HG03175 (cell line): ENCODE measurements at regions not wholly inside any gene's neighbourhood (a gene's known extent, or its start where the extent isn't known, plus 50 kb on each side); places are given as distances from the start of the nearest gene placed in this dataset.
"Not testable (repeated sequence)": the region's sequence is repeated elsewhere in the genome, so short reads cannot be mapped to it uniquely, and the experiment has no call there.

Experiments
- ATAC-seq: cut with Tn5 transposase; IDR thresholded peaks from one replicate; pipeline ENCODE4 v1.9.1; 2021; ENCODE audit warnings: mild to moderate bottlenecking, moderate library complexity; ENCODE audit not compliant: unreplicated experiment

GRCh38 chr5:117679046-117679445 is 1104.4 kb upstream of the SEMA6A start:
- ATAC-seq: no peak

GRCh38 chr5:117675646-117676045 is 1101.0 kb upstream of the SEMA6A start:
- no peak for ATAC-seq

GRCh38 chr5:117671551-117671950 is 1096.9 kb upstream of the SEMA6A start:
- no peak for ATAC-seq

- ATAC-seq: no peak
These were observed 1092.5 kb upstream of the SEMA6A start for GRCh38 chr5:117667105-117667504.

GRCh38 chr5:117665121-117665520 is 1090.5 kb upstream of the SEMA6A start:
- no peak for ATAC-seq

- no peak for ATAC-seq
These were observed 1087.7 kb upstream of the SEMA6A start for GRCh38 chr5:117662361-117662760.

GRCh38 chr5:117657541-117657940 is 1082.9 kb upstream of the SEMA6A start:
- ATAC-seq: no peak

GRCh38 chr5:117652958-117653280 is 1078.3 kb upstream of the SEMA6A start:
- ATAC-seq: no peak

- no peak for ATAC-seq
These were observed 1077.7 kb upstream of the SEMA6A start for GRCh38 chr5:117652036-117652957.

- ATAC-seq: no peak
These were observed 1075.2 kb upstream of the SEMA6A start for GRCh38 chr5:117649821-117650220.

GRCh38 chr5:117645400-117645799 is 1070.8 kb upstream of the SEMA6A start:
- ATAC-seq: no peak

- ATAC-seq: no peak
These were observed 1064.0 kb upstream of the SEMA6A start for GRCh38 chr5:117638581-117638980.

- ATAC-seq: no peak
These were observed 1058.5 kb upstream of the SEMA6A start for GRCh38 chr5:117633093-117633492.

GRCh38 chr5:117624201-117624600 is 1049.6 kb upstream of the SEMA6A start:
- no peak for ATAC-seq

GRCh38 chr5:117623042-117623805 is 1048.6 kb upstream of the SEMA6A start:
- no peak for ATAC-seq

- no peak for ATAC-seq
These were observed 1047.3 kb upstream of the SEMA6A start for GRCh38 chr5:117621921-117622320.

- ATAC-seq: no peak
These were observed 1040.6 kb upstream of the SEMA6A start for GRCh38 chr5:117615226-117615625.

GRCh38 chr5:117614408-117614807 is 1039.8 kb upstream of the SEMA6A start:
- no peak for ATAC-seq

GRCh38 chr5:117604845-117605244 is 1030.2 kb upstream of the SEMA6A start:
- ATAC-seq: no peak

- not testable (repeated sequence) for ATAC-seq
These were observed 1025.2 kb upstream of the SEMA6A start for GRCh38 chr5:117599811-117600210.

- ATAC-seq: no peak
These were observed 1019.5 kb upstream of the SEMA6A start for GRCh38 chr5:117594166-117594565.

- ATAC-seq: peak; percentile 81
These were observed 1016.3 kb upstream of the SEMA6A start for GRCh38 chr5:117590944-117591343.
